ENCODE measurements at regions not wholly inside any gene's neighbourhood (a gene's known extent, or its start where the extent isn't known, plus 50 kb on each side); places are given as distances from the start of the nearest gene placed in this dataset.

- DNase-seq (ENCODE audit: low spot score) (no peak), ATAC-seq (no peak)
Measured at GRCh38 chr18:59086522-59086921, 53.2 kb upstream of the SEC11C start.

DNA sequence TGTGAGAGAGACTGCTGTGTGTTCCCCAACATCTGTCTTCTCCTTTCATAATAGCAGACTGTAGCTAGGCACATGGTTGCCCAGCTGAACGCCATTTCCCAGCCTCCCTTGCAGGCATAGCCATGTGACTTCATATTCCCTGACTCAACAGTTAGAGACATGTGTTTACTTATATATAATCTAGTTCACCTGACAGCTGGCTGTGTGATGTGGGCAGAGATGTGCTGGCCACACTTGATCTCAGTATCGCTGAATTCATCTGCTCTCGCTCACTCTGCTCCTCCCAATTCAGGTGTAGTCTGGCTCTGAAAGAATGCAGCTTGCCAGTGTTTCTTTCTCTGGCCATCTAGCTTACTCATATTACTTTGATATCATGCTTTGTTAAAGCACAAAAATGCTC, 52.3 kb upstream of the SEC11C start:
- no peak for ATAC-seq
- DNase-seq (ENCODE audit: low spot score) = no peak

Data from left lobe of liver (tissue), 2 donors.